ENCODE measurements at regions not wholly inside any gene's neighbourhood (a gene's known extent, or its start where the extent isn't known, plus 50 kb on each side); places are given as distances from the start of the nearest gene placed in this dataset.
"Not testable (repeated sequence)": the region's sequence is repeated elsewhere in the genome, so short reads cannot be mapped to it uniquely, and the experiment has no call there.

GRCh38 chr5:92835712-92836111 lies 745.3 kb downstream of the NR2F1-AS1 start:
- H3K27ac ChIP-seq (ENCODE audit: low read depth in 2 of 2, low read length in 2 of 2) = no peak overlapping the region
- no peaks in the 10 kb centered on the region for H3K9me3 ChIP-seq (ENCODE audit: control insufficient read depth in 2 of 2, low read length in 2 of 2)
- no peaks in the 10 kb centered on the region for H3K36me3 ChIP-seq (ENCODE audit: control insufficient read depth in 2 of 2, insufficient read depth in 2 of 2, low read length in 2 of 2)
- H3K4me3 ChIP-seq (ENCODE audit: low read length in 2 of 2) = no peak overlapping the region
- no peaks in the 10 kb centered on the region for H3K4me1 ChIP-seq (ENCODE audit: control insufficient read depth in 2 of 2, insufficient read depth in 2 of 2, low read length in 2 of 2)
- H3K9ac ChIP-seq (ENCODE audit: low read depth in 1 of 2, low read length in 2 of 2) = no peak overlapping the region
- H3K27me3 ChIP-seq (ENCODE audit: control insufficient read depth in 2 of 2, insufficient read depth in 2 of 2, low read length in 2 of 2) = no peaks in the 10 kb centered on the region

- not testable (repeated sequence) for H3K9ac ChIP-seq (ENCODE audit: low read depth in 1 of 2, low read length in 2 of 2); H3K27me3 ChIP-seq (ENCODE audit: control insufficient read depth in 2 of 2, insufficient read depth in 2 of 2, low read length in 2 of 2); H3K4me3 ChIP-seq (ENCODE audit: low read length in 2 of 2); H3K36me3 ChIP-seq (ENCODE audit: control insufficient read depth in 2 of 2, insufficient read depth in 2 of 2, low read length in 2 of 2); H3K27ac ChIP-seq (ENCODE audit: low read depth in 2 of 2, low read length in 2 of 2); H3K4me1 ChIP-seq (ENCODE audit: control insufficient read depth in 2 of 2, insufficient read depth in 2 of 2, low read length in 2 of 2); H3K9me3 ChIP-seq (ENCODE audit: control insufficient read depth in 2 of 2, low read length in 2 of 2)
These were observed 757.5 kb downstream of the NR2F1-AS1 start for GRCh38 chr5:92823551-92823950.

- no peaks in the 10 kb centered on the region for H3K4me1 ChIP-seq (ENCODE audit: control insufficient read depth in 2 of 2, insufficient read depth in 2 of 2, low read length in 2 of 2)
- H3K27me3 ChIP-seq (ENCODE audit: control insufficient read depth in 2 of 2, insufficient read depth in 2 of 2, low read length in 2 of 2) = no peaks in the 10 kb centered on the region
- no peaks in the 10 kb centered on the region for H3K9me3 ChIP-seq (ENCODE audit: control insufficient read depth in 2 of 2, low read length in 2 of 2)
- H3K27ac ChIP-seq (ENCODE audit: low read depth in 2 of 2, low read length in 2 of 2) = no peak overlapping the region
- no peak overlapping the region for H3K9ac ChIP-seq (ENCODE audit: low read depth in 1 of 2, low read length in 2 of 2)
- H3K4me3 ChIP-seq (ENCODE audit: low read length in 2 of 2) = no peak overlapping the region
- H3K36me3 ChIP-seq (ENCODE audit: control insufficient read depth in 2 of 2, insufficient read depth in 2 of 2, low read length in 2 of 2) = no peaks in the 10 kb centered on the region
These were observed 758.8 kb downstream of the NR2F1-AS1 start for GRCh38 chr5:92822183-92822582.

GRCh38 chr5:92809855-92810465 lies 771.1 kb downstream of the NR2F1-AS1 start:
- H3K27ac ChIP-seq (ENCODE audit: low read depth in 2 of 2, low read length in 2 of 2) = no peak overlapping the region

GRCh38 chr5:92808474-92808873 lies 772.5 kb downstream of the NR2F1-AS1 start:
- no peak overlapping the region for H3K9ac ChIP-seq (ENCODE audit: low read depth in 1 of 2, low read length in 2 of 2)
- no peaks in the 10 kb centered on the region for H3K36me3 ChIP-seq (ENCODE audit: control insufficient read depth in 2 of 2, insufficient read depth in 2 of 2, low read length in 2 of 2)
- no peak overlapping the region for H3K27ac ChIP-seq (ENCODE audit: low read depth in 2 of 2, low read length in 2 of 2)
- H3K4me1 ChIP-seq (ENCODE audit: control insufficient read depth in 2 of 2, insufficient read depth in 2 of 2, low read length in 2 of 2) = no peaks in the 10 kb centered on the region
- no peaks in the 10 kb centered on the region for H3K27me3 ChIP-seq (ENCODE audit: control insufficient read depth in 2 of 2, insufficient read depth in 2 of 2, low read length in 2 of 2)
- no peaks in the 10 kb centered on the region for H3K9me3 ChIP-seq (ENCODE audit: control insufficient read depth in 2 of 2, low read length in 2 of 2)
- no peak overlapping the region for H3K4me3 ChIP-seq (ENCODE audit: low read length in 2 of 2)

More at GRCh38 chr5:92809855-92810465, 771.1 kb downstream of the NR2F1-AS1 start:
- no peaks in the 10 kb centered on the region for H3K4me1 ChIP-seq (ENCODE audit: control insufficient read depth in 2 of 2, insufficient read depth in 2 of 2, low read length in 2 of 2)
- H3K9me3 ChIP-seq (ENCODE audit: control insufficient read depth in 2 of 2, low read length in 2 of 2) = no peaks in the 10 kb centered on the region
- H3K9ac ChIP-seq (ENCODE audit: low read depth in 1 of 2, low read length in 2 of 2) = no peak overlapping the region
- no peak overlapping the region for H3K4me3 ChIP-seq (ENCODE audit: low read length in 2 of 2)
- no peaks in the 10 kb centered on the region for H3K36me3 ChIP-seq (ENCODE audit: control insufficient read depth in 2 of 2, insufficient read depth in 2 of 2, low read length in 2 of 2)
- no peaks in the 10 kb centered on the region for H3K27me3 ChIP-seq (ENCODE audit: control insufficient read depth in 2 of 2, insufficient read depth in 2 of 2, low read length in 2 of 2)

GRCh38 chr5:92807085-92807484 lies 773.9 kb downstream of the NR2F1-AS1 start:
- no peak overlapping the region for H3K27ac ChIP-seq (ENCODE audit: low read depth in 2 of 2, low read length in 2 of 2)
- no peak overlapping the region for H3K4me3 ChIP-seq (ENCODE audit: low read length in 2 of 2)
- H3K9me3 ChIP-seq (ENCODE audit: control insufficient read depth in 2 of 2, low read length in 2 of 2) = no peaks in the 10 kb centered on the region
- no peaks in the 10 kb centered on the region for H3K36me3 ChIP-seq (ENCODE audit: control insufficient read depth in 2 of 2, insufficient read depth in 2 of 2, low read length in 2 of 2)
- no peaks in the 10 kb centered on the region for H3K4me1 ChIP-seq (ENCODE audit: control insufficient read depth in 2 of 2, insufficient read depth in 2 of 2, low read length in 2 of 2)
- H3K27me3 ChIP-seq (ENCODE audit: control insufficient read depth in 2 of 2, insufficient read depth in 2 of 2, low read length in 2 of 2) = no peaks in the 10 kb centered on the region
- H3K9ac ChIP-seq (ENCODE audit: low read depth in 1 of 2, low read length in 2 of 2) = no peak overlapping the region

GRCh38 chr5:92805446-92805845 lies 775.6 kb downstream of the NR2F1-AS1 start:
- H3K9ac ChIP-seq (ENCODE audit: low read depth in 1 of 2, low read length in 2 of 2) = no peak overlapping the region
- H3K36me3 ChIP-seq (ENCODE audit: control insufficient read depth in 2 of 2, insufficient read depth in 2 of 2, low read length in 2 of 2) = no peaks in the 10 kb centered on the region
- no peaks in the 10 kb centered on the region for H3K4me1 ChIP-seq (ENCODE audit: control insufficient read depth in 2 of 2, insufficient read depth in 2 of 2, low read length in 2 of 2)
- H3K27ac ChIP-seq (ENCODE audit: low read depth in 2 of 2, low read length in 2 of 2) = no peak overlapping the region
- no peak overlapping the region for H3K4me3 ChIP-seq (ENCODE audit: low read length in 2 of 2)
- H3K27me3 ChIP-seq (ENCODE audit: control insufficient read depth in 2 of 2, insufficient read depth in 2 of 2, low read length in 2 of 2) = no peaks in the 10 kb centered on the region
- no peaks in the 10 kb centered on the region for H3K9me3 ChIP-seq (ENCODE audit: control insufficient read depth in 2 of 2, low read length in 2 of 2)

- Histone ChIP-seq H3K9ac (ENCODE audit: low read depth in 1 of 2, low read length in 2 of 2) (no peak overlapping the region), H3K4me1 (ENCODE audit: control insufficient read depth in 2 of 2, insufficient read depth in 2 of 2, low read length in 2 of 2) (no peaks in the 10 kb centered on the region), H3K36me3 (ENCODE audit: control insufficient read depth in 2 of 2, insufficient read depth in 2 of 2, low read length in 2 of 2) (no peaks in the 10 kb centered on the region), H3K4me3 (ENCODE audit: low read length in 2 of 2) (no peak overlapping the region), H3K27ac (ENCODE audit: low read depth in 2 of 2, low read length in 2 of 2) (no peak overlapping the region), H3K9me3 (ENCODE audit: control insufficient read depth in 2 of 2, low read length in 2 of 2) (no peaks in the 10 kb centered on the region), H3K27me3 (ENCODE audit: control insufficient read depth in 2 of 2, insufficient read depth in 2 of 2, low read length in 2 of 2) (no peaks in the 10 kb centered on the region)
These were observed 779.1 kb downstream of the NR2F1-AS1 start for GRCh38 chr5:92801911-92802310.

GRCh38 chr5:92800365-92800764 lies 780.7 kb downstream of the NR2F1-AS1 start:
- Histone ChIP-seq H3K27me3 (ENCODE audit: control insufficient read depth in 2 of 2, insufficient read depth in 2 of 2, low read length in 2 of 2) (no peaks in the 10 kb centered on the region), H3K4me3 (ENCODE audit: low read length in 2 of 2) (no peak overlapping the region), H3K9ac (ENCODE audit: low read depth in 1 of 2, low read length in 2 of 2) (no peak overlapping the region), H3K4me1 (ENCODE audit: control insufficient read depth in 2 of 2, insufficient read depth in 2 of 2, low read length in 2 of 2) (no peaks in the 10 kb centered on the region), H3K36me3 (ENCODE audit: control insufficient read depth in 2 of 2, insufficient read depth in 2 of 2, low read length in 2 of 2) (no peaks in the 10 kb centered on the region), H3K9me3 (ENCODE audit: control insufficient read depth in 2 of 2, low read length in 2 of 2) (no peaks in the 10 kb centered on the region), H3K27ac (ENCODE audit: low read depth in 2 of 2, low read length in 2 of 2) (no peak overlapping the region)

- H3K27ac ChIP-seq (ENCODE audit: low read depth in 2 of 2, low read length in 2 of 2) = no peak overlapping the region
- H3K9ac ChIP-seq (ENCODE audit: low read depth in 1 of 2, low read length in 2 of 2) = no peak overlapping the region
- no peaks in the 10 kb centered on the region for H3K27me3 ChIP-seq (ENCODE audit: control insufficient read depth in 2 of 2, insufficient read depth in 2 of 2, low read length in 2 of 2)
- no peak overlapping the region for H3K4me3 ChIP-seq (ENCODE audit: low read length in 2 of 2)
- no peaks in the 10 kb centered on the region for H3K9me3 ChIP-seq (ENCODE audit: control insufficient read depth in 2 of 2, low read length in 2 of 2)
- no peaks in the 10 kb centered on the region for H3K4me1 ChIP-seq (ENCODE audit: control insufficient read depth in 2 of 2, insufficient read depth in 2 of 2, low read length in 2 of 2)
- H3K36me3 ChIP-seq (ENCODE audit: control insufficient read depth in 2 of 2, insufficient read depth in 2 of 2, low read length in 2 of 2) = no peaks in the 10 kb centered on the region
These were observed 785.4 kb downstream of the NR2F1-AS1 start for GRCh38 chr5:92795633-92796032.

- H3K27ac ChIP-seq (ENCODE audit: low read depth in 2 of 2, low read length in 2 of 2) = no peak overlapping the region
- no peak overlapping the region for H3K9ac ChIP-seq (ENCODE audit: low read depth in 1 of 2, low read length in 2 of 2)
- no peaks in the 10 kb centered on the region for H3K36me3 ChIP-seq (ENCODE audit: control insufficient read depth in 2 of 2, insufficient read depth in 2 of 2, low read length in 2 of 2)
- H3K9me3 ChIP-seq (ENCODE audit: control insufficient read depth in 2 of 2, low read length in 2 of 2) = no peaks in the 10 kb centered on the region
- H3K4me1 ChIP-seq (ENCODE audit: control insufficient read depth in 2 of 2, insufficient read depth in 2 of 2, low read length in 2 of 2) = no peaks in the 10 kb centered on the region
- no peak overlapping the region for H3K4me3 ChIP-seq (ENCODE audit: low read length in 2 of 2)
- H3K27me3 ChIP-seq (ENCODE audit: control insufficient read depth in 2 of 2, insufficient read depth in 2 of 2, low read length in 2 of 2) = no peaks in the 10 kb centered on the region
These were observed 801.0 kb downstream of the NR2F1-AS1 start for GRCh38 chr5:92780057-92780456.

Measured in mucosa of rectum (tissue), 2 donors.